Lower lobe of right lung (tissue), 2 donors: ENCODE measurements at regions not wholly inside any gene's neighbourhood (a gene's known extent, or its start where the extent isn't known, plus 50 kb on each side); places are given as distances from the start of the nearest gene placed in this dataset.

Experiments used
- ATAC-seq, 2 donors: fragments of 200-7000 bp; cut with Tn5 transposase; one replicate each; pipeline ENCODE4 v1.9.1; 2020 to 2022; ENCODE audit warnings: mild to moderate bottlenecking in 2 of 2, moderate library complexity in 2 of 2
- DNase-seq: peaks from one replicate; pipeline ENCODE4 v3.0.0-alpha.2; 2020
- H3K27ac ChIP-seq: fragments of 200-600 bp; one replicate; pipeline ENCODE4 v1.8.0; 2022
- H3K27me3 ChIP-seq: fragments of 200-600 bp; one replicate; pipeline ENCODE4 v1.8.0; 2022; ENCODE audit warnings: low read depth
- H3K36me3 ChIP-seq: fragments of 200-600 bp; one replicate; pipeline ENCODE4 v1.8.0; 2022; ENCODE audit warnings: mild to moderate bottlenecking
- H3K4me1 ChIP-seq: fragments of 200-600 bp; one replicate; pipeline ENCODE4 v1.8.0; 2022
- H3K4me3 ChIP-seq: fragments of 200-600 bp; one replicate; pipeline ENCODE4 v1.8.0; 2022; ENCODE audit warnings: mild to moderate bottlenecking
- H3K9me3 ChIP-seq: fragments of 200-600 bp; one replicate; pipeline ENCODE4 v1.8.0; 2022
- intact Hi-C: fragments of 100-400 bp; cut with DNase I; formaldehyde crosslinking; loops from one replicate; pipeline ENCODE4 v1.11.0; 2022
- TF ChIP-seq, protein P1 (sequence below): fragments of 200-600 bp; IDR thresholded peaks from one replicate; pipeline ENCODE4 v1.8.0; 2022; ENCODE audit warnings: antibody characterized with exemption, mild to moderate bottlenecking
- donor health status: DM: no; HTN: yes; CAD: no; lungs with severe emphysema.

GRCh38 chrX:74242484-74243138 is 61.4 kb upstream of the ZCCHC13 start:
- intact Hi-C loops: no loop called here
- Histone ChIP-seq H3K27me3 (no peaks in the 10 kb centered on the region), H3K4me1 (no peaks in the 10 kb centered on the region), H3K36me3 (peaks cover 9% of the 10 kb centered on the region), H3K4me3 (no peak overlapping the region), H3K27ac (no peak overlapping the region), H3K9me3 (no peaks in the 10 kb centered on the region)
- DNase-seq (no peak), ATAC-seq (no peak)
- TF ChIP-seq, protein P1, sequence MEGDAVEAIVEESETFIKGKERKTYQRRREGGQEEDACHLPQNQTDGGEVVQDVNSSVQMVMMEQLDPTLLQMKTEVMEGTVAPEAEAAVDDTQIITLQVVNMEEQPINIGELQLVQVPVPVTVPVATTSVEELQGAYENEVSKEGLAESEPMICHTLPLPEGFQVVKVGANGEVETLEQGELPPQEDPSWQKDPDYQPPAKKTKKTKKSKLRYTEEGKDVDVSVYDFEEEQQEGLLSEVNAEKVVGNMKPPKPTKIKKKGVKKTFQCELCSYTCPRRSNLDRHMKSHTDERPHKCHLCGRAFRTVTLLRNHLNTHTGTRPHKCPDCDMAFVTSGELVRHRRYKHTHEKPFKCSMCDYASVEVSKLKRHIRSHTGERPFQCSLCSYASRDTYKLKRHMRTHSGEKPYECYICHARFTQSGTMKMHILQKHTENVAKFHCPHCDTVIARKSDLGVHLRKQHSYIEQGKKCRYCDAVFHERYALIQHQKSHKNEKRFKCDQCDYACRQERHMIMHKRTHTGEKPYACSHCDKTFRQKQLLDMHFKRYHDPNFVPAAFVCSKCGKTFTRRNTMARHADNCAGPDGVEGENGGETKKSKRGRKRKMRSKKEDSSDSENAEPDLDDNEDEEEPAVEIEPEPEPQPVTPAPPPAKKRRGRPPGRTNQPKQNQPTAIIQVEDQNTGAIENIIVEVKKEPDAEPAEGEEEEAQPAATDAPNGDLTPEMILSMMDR: no peak

GRCh38 chrX:74242050-74242449 is 61.9 kb upstream of the ZCCHC13 start:
- intact Hi-C loops: no loop called here
- Histone ChIP-seq H3K9me3 (no peaks in the 10 kb centered on the region), H3K27ac (no peak overlapping the region), H3K4me1 (no peaks in the 10 kb centered on the region), H3K36me3 (peaks cover 9% of the 10 kb centered on the region), H3K27me3 (no peaks in the 10 kb centered on the region), H3K4me3 (no peak overlapping the region)
- TF ChIP-seq, protein P1: no peak
- no peak for ATAC-seq
- no peak for DNase-seq

DNA sequence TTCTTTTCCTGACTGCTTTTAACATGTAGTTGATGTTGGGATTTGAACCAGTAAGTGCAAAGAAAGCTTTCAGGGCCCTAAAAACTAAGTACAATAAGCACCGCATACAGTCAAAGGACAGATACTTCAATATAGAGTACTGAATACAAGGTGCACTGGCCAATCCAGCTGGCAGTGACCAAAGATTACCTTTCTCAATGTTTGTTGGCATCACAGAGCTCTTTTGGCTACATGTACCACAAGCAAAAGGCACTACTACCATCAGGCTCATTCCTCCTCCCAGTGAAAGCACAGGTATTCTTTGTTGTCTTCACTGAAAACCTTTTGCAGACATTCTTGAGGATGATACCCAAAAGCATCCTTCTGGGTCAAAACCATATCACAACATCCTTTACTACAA is 65.2 kb upstream of the ZCCHC13 start:
- TF ChIP-seq, protein P1: no peak
- no peak for ATAC-seq
- H3K27me3 ChIP-seq: no peaks in the 10 kb centered on the region
- intact Hi-C loops: no loop called here
- H3K27ac ChIP-seq: no peak overlapping the region
- DNase-seq: no peak
- no peak overlapping the region for H3K4me3 ChIP-seq
- no peaks in the 10 kb centered on the region for H3K9me3 ChIP-seq
- peaks cover 9% of the 10 kb centered on the region for H3K36me3 ChIP-seq
- H3K4me1 ChIP-seq: no peaks in the 10 kb centered on the region

- no peaks in the 10 kb centered on the region for H3K4me1 ChIP-seq
- intact Hi-C loops: no loop called here
- no peak overlapping the region for H3K4me3 ChIP-seq
- peaks cover 5% of the 10 kb centered on the region for H3K36me3 ChIP-seq
- H3K9me3 ChIP-seq: no peaks in the 10 kb centered on the region
- no peaks in the 10 kb centered on the region for H3K27me3 ChIP-seq
- no peak overlapping the region for H3K27ac ChIP-seq
- TF ChIP-seq, protein P1: no peak
- DNase-seq (no peak), ATAC-seq (no peak)
Measured at GRCh38 chrX:74234818-74235217, 69.2 kb upstream of the ZCCHC13 start.

DNA sequence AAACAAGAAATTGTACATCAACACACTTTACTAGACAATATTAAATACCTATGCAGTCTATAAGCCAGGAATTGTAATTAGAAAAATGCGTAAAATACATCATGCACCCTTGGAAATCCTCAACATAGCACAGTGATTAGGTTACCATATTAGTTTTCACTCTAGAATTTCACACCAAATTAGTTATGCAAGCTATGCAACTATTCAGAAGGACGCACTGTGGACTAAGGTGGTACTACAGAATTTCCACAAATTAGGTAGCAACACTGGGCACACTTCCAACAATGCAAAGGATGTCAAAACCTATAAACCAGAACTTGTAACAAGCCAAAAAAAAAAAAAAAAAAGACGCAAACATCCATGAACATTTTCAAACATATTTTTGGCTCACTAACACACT is 71.1 kb upstream of the ZCCHC13 start:
- no peaks in the 10 kb centered on the region for H3K36me3 ChIP-seq
- no peak for DNase-seq
- no peak overlapping the region for H3K27ac ChIP-seq
- intact Hi-C loops: no loop called here
- H3K4me1 ChIP-seq: no peaks in the 10 kb centered on the region
- ATAC-seq: no peak
- H3K4me3 ChIP-seq: no peak overlapping the region
- no peaks in the 10 kb centered on the region for H3K27me3 ChIP-seq
- TF ChIP-seq, protein P1: no peak
- no peaks in the 10 kb centered on the region for H3K9me3 ChIP-seq
